NT2/D1 (cell line): ENCODE measurements at regions not wholly inside any gene's neighbourhood (a gene's known extent, or its start where the extent isn't known, plus 50 kb on each side); places are given as distances from the start of the nearest gene placed in this dataset.

Experiments
- SUZ12 ChIP-seq: IDR thresholded peaks from 2 replicates; pipeline ENCODE4 v1.6.1; 2011; ENCODE audit not compliant: insufficient read length, insufficient read depth; ENCODE audit errors: extremely low read depth
- YY1 ChIP-seq: IDR thresholded peaks from 2 replicates; pipeline ENCODE4 v1.6.1; 2011; ENCODE audit not compliant: insufficient read length, insufficient read depth
- ZNF274 ChIP-seq: IDR thresholded peaks from 2 replicates; pipeline ENCODE4 v1.6.1; 2011; ENCODE audit warnings: mild to moderate bottlenecking, low read depth, low read length

DNA sequence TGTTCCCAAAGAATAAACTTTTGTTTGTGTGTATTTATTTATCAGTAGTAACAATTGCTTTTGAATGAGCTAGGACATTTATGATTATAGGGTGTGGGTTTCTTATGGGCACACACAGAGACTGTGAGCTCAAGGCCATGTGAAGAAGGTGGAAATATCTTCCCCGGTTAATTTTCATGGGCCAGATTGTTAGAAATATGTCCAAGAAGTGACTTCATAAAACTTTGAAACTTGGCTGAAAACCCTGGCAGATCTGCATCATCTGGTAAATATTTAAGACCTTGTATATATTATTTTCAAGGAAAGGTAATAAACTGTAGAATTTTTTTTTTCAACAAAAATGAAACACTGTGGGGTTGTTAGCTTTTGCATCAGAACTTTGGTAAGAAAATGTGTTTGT is 53.5 kb upstream of the RNU6-8 start:
- no peak for TF ChIP-seq SUZ12
- no peak for TF ChIP-seq YY1
- TF ChIP-seq ZNF274, result no peak
